Fibroblast of lung (primary cell): ENCODE measurements at regions not wholly inside any gene's neighbourhood (a gene's known extent, or its start where the extent isn't known, plus 50 kb on each side); places are given as distances from the start of the nearest gene placed in this dataset.

Experiments used
- DNase-seq, 2 donors: peaks; one replicate each; pipeline versions ENCODE4 v3.0.0 to v3.0.0-alpha.2; 2010; ENCODE audit warnings: low read depth in 2 of 2
- H2AFZ ChIP-seq: 2 replicates; pipeline ENCODE4 v1.5.1; 2012; ENCODE audit warnings: low read length, control low read depth, inconsistent platforms
- H3K27ac ChIP-seq: 2 replicates; pipeline ENCODE4 v1.5.1; 2011; ENCODE audit warnings: low read length, control low read depth; ENCODE audit not compliant: insufficient read depth
- H3K27me3 ChIP-seq: 2 replicates; pipeline ENCODE4 v1.5.1; 2011; ENCODE audit warnings: mild to moderate bottlenecking, low read length; ENCODE audit not compliant: control insufficient read depth, insufficient read depth
- H3K36me3 ChIP-seq: 2 replicates; pipeline ENCODE4 v1.5.1; 2011; ENCODE audit warnings: low read length; ENCODE audit not compliant: control insufficient read depth, insufficient read depth
- H3K4me1 ChIP-seq: 2 replicates; pipeline ENCODE4 v1.5.1; 2011; ENCODE audit warnings: low read length; ENCODE audit not compliant: control insufficient read depth, insufficient read depth; ENCODE audit errors: extremely low read depth
- H3K4me2 ChIP-seq: 2 replicates; pipeline ENCODE4 v1.5.1; 2011; ENCODE audit warnings: low read length, control low read depth; ENCODE audit not compliant: insufficient read depth; ENCODE audit errors: extremely low read depth
- H3K4me3 ChIP-seq, 4 experiments: fragments of 200-600 bp in 1 of 4; sonication (generic) in 1 of 4; replicated peaks in 1 of 4; 2 replicates each; pipeline ENCODE4 v1.5.1; 2011 to 2016; ENCODE audit warnings: low read length in 4 of 4, low read depth in 3 of 4, mild to moderate bottlenecking in 3 of 4, control low read depth in 2 of 4, inconsistent platforms in 1 of 4, mixed read lengths in 1 of 4; ENCODE audit not compliant: insufficient read depth in 1 of 4; ENCODE audit errors: control extremely low read depth in 1 of 4
- H3K79me2 ChIP-seq: 2 replicates; pipeline ENCODE4 v1.5.1; 2012; ENCODE audit warnings: mild to moderate bottlenecking, low read length, inconsistent platforms; ENCODE audit not compliant: control insufficient read depth, insufficient read depth
- H3K9ac ChIP-seq: 2 replicates; pipeline ENCODE4 v1.5.1; 2011; ENCODE audit warnings: mild to moderate bottlenecking, low read length, control low read depth; ENCODE audit not compliant: insufficient read depth
- H3K9me3 ChIP-seq: 2 replicates; pipeline ENCODE4 v1.5.1; 2012; ENCODE audit warnings: low read depth, low read length; ENCODE audit not compliant: control insufficient read depth, insufficient read depth
- H4K20me1 ChIP-seq: 2 replicates; pipeline ENCODE4 v1.5.1; 2011; ENCODE audit warnings: low read length; ENCODE audit not compliant: control insufficient read depth, insufficient read depth; ENCODE audit errors: extremely low read depth
- EZH2 ChIP-seq: IDR thresholded peaks from 2 replicates; pipeline ENCODE4 v1.5.1; 2012; ENCODE audit warnings: low read length, control low read depth, mild to moderate bottlenecking; ENCODE audit errors: missing control alignments
- TF ChIP-seq, protein P1 (sequence below), 2 donors: IDR thresholded peaks in 1 of 2; conservative IDR thresholded peaks in 1 of 2; 1 replicate in 1 of 2; 2 replicates in 1 of 2; pipeline ENCODE4 v1.5.1; 2011 to 2012; ENCODE audit warnings: low read length in 2 of 2, control low read depth in 1 of 2, inconsistent platforms in 1 of 2, low read depth in 1 of 2, mild to moderate bottlenecking in 1 of 2

DNA sequence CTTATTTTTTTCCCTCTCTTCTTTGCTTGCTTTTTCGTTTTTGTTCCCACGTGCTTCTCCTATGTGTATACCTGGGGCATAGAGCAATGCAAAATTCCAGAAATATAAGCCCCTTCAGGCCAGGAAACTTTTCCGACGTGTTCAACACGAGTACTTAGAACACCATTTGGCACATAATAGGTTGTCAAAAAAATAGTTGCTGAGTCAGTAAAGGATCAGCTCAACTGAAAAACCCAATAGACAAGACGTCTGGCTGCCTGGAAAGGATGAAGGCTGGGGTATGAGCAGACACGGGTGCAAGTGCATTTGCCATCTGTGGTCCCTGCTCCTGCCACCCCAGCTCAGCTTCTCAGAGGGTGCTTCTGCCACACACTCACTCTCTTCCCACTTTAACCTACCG lies 823.0 kb upstream of the SOX11 start:
- DNase-seq, result no peak
- H3K27ac ChIP-seq, result no peak overlapping the region
- no peak for TF ChIP-seq EZH2
- H4K20me1 ChIP-seq, result no peaks in the 10 kb centered on the region
- no peaks in the 10 kb centered on the region for H3K9me3 ChIP-seq
- H3K9ac ChIP-seq, result no peak overlapping the region
- H3K36me3 ChIP-seq, result no peaks in the 10 kb centered on the region
- H2AFZ ChIP-seq, result no peak overlapping the region
- H3K27me3 ChIP-seq, result no peaks in the 10 kb centered on the region
- H3K4me1 ChIP-seq, result no peaks in the 10 kb centered on the region
- no peaks in the 10 kb centered on the region for H3K79me2 ChIP-seq
- no peak overlapping the region for H3K4me2 ChIP-seq
- no peak overlapping the region for H3K4me3 ChIP-seq

DNA sequence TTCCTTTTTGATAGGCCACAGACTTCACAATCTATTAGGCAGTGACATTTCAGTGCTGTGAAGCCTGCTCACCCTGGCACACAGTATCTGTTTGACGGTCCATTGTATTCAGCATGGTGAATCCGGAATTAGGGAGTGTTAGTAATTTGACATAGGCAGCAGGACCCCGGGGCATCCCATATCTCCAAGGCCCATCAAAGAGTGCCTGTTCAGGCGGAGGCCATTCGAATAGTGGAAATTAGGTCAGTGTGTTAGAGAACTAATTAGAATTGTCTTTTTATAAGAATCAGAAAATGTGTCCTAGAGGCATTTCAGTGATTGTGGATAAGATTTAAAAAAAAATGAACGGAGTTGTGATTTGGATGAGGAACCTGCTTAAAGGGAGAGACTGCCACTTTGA lies 818.8 kb upstream of the SOX11 start:
- no peak overlapping the region for H3K4me2 ChIP-seq

DNA sequence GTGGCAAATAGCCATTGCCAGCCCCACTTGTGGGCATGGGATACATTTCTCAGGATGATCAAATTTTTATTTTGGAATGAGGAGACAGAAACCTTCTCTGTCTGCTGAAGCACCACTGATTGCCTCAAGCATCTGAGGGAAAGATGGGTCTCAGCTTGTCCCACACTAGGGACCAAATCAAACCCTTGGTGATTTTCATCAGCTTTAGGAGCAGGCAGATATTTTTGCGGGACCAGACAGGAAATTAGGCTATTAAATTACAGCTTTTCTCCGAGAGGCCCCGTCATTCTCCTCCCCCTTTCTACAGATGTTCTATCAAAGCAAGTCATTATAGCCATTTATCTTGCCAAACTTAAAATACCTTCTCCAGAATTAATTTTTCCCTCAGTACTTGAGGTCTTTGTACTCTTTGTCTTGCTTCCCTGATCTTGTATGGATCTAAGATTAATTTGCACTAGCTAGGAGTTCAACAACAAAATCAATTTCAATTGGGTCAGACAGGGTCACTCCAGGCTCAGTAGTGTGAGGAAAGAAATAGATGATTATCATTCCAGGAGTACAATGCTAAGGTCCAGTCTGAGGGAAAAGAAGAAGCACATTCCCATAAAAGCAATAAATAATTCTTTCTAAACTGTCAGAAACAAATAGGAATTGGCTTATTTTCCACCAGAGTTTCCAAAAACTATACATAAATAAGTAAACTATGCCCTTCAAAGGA lies 818.1 kb upstream of the SOX11 start:
- no peaks in the 10 kb centered on the region for H3K27me3 ChIP-seq
- no peak overlapping the region for H3K4me2 ChIP-seq
- H3K4me1 ChIP-seq, result no peaks in the 10 kb centered on the region
- no peaks in the 10 kb centered on the region for H3K79me2 ChIP-seq
- H3K27ac ChIP-seq, result no peak overlapping the region
- H3K9ac ChIP-seq, result no peak overlapping the region
- no peak for DNase-seq
- TF ChIP-seq EZH2, result no peak
- TF ChIP-seq, protein P1, sequence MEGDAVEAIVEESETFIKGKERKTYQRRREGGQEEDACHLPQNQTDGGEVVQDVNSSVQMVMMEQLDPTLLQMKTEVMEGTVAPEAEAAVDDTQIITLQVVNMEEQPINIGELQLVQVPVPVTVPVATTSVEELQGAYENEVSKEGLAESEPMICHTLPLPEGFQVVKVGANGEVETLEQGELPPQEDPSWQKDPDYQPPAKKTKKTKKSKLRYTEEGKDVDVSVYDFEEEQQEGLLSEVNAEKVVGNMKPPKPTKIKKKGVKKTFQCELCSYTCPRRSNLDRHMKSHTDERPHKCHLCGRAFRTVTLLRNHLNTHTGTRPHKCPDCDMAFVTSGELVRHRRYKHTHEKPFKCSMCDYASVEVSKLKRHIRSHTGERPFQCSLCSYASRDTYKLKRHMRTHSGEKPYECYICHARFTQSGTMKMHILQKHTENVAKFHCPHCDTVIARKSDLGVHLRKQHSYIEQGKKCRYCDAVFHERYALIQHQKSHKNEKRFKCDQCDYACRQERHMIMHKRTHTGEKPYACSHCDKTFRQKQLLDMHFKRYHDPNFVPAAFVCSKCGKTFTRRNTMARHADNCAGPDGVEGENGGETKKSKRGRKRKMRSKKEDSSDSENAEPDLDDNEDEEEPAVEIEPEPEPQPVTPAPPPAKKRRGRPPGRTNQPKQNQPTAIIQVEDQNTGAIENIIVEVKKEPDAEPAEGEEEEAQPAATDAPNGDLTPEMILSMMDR (conservative IDR thresholded peaks at IDR 0.05 in 1 of 2, IDR thresholded peaks at IDR 0.05 in 1 of 2; ENCODE audit: low read depth in 1 of 2, low read length in 2 of 2), result no peak
- H3K36me3 ChIP-seq, result no peaks in the 10 kb centered on the region
- no peaks in the 10 kb centered on the region for H4K20me1 ChIP-seq
- H3K4me3 ChIP-seq, result no peak overlapping the region
- no peaks in the 10 kb centered on the region for H3K9me3 ChIP-seq
- H2AFZ ChIP-seq, result no peak overlapping the region

More for the DNA sequence above, 818.8 kb upstream of the SOX11 start:
- no peaks in the 10 kb centered on the region for H3K79me2 ChIP-seq
- no peak overlapping the region for H3K4me3 ChIP-seq
- no peaks in the 10 kb centered on the region for H3K4me1 ChIP-seq
- TF ChIP-seq EZH2, result no peak
- TF ChIP-seq, protein P1 (conservative IDR thresholded peaks at IDR 0.05 in 1 of 2, IDR thresholded peaks at IDR 0.05 in 1 of 2; ENCODE audit: low read depth in 1 of 2, low read length in 2 of 2), result no peak
- no peaks in the 10 kb centered on the region for H3K27me3 ChIP-seq
- H2AFZ ChIP-seq, result no peak overlapping the region
- H3K9ac ChIP-seq, result no peak overlapping the region
- no peak overlapping the region for H3K27ac ChIP-seq
- H4K20me1 ChIP-seq, result no peaks in the 10 kb centered on the region
- no peak for DNase-seq
- no peaks in the 10 kb centered on the region for H3K36me3 ChIP-seq
- H3K9me3 ChIP-seq, result no peaks in the 10 kb centered on the region
